KMS-11 (cell line): ENCODE measurements at regions not wholly inside any gene's neighbourhood (a gene's known extent, or its start where the extent isn't known, plus 50 kb on each side); places are given as distances from the start of the nearest gene placed in this dataset.

Source experiments
- H2AFZ ChIP-seq: fragments of 200-600 bp; sonication (generic); 2 replicates; pipeline ENCODE4 v1.6.1; 2016; ENCODE audit warnings: antibody characterized with exemption, mixed run types, low read depth
- H3K27ac ChIP-seq: fragments of 200-600 bp; sonication (generic); 2 replicates; pipeline ENCODE4 v1.6.1; 2016; ENCODE audit warnings: mild to moderate bottlenecking, mixed run types
- H3K27me3 ChIP-seq: fragments of 200-600 bp; sonication (generic); 2 replicates; pipeline ENCODE4 v1.6.1; 2017; ENCODE audit warnings: mild to moderate bottlenecking, low read depth, mixed run types, moderate library complexity; ENCODE audit not compliant: insufficient read depth
- H3K36me3 ChIP-seq: fragments of 200-600 bp; sonication (generic); 2 replicates; pipeline ENCODE4 v1.6.1; 2017; ENCODE audit warnings: mild to moderate bottlenecking, mixed run types; ENCODE audit not compliant: insufficient read depth
- H3K4me1 ChIP-seq: fragments of 200-600 bp; sonication (generic); 2 replicates; pipeline ENCODE4 v1.6.1; 2016; ENCODE audit warnings: mild to moderate bottlenecking, low read depth, mixed run types; ENCODE audit not compliant: poor library complexity, severe bottlenecking
- H3K4me2 ChIP-seq: fragments of 200-600 bp; sonication (generic); 2 replicates; pipeline ENCODE4 v1.7.0; 2016; ENCODE audit warnings: mild to moderate bottlenecking, mixed run types
- H3K4me3 ChIP-seq: fragments of 200-600 bp; sonication (generic); IDR thresholded peaks from 2 replicates; pipeline ENCODE4 v1.6.1; 2017; ENCODE audit warnings: low read depth, low read length, mixed read lengths; ENCODE audit not compliant: insufficient read depth
- H3K79me2 ChIP-seq: fragments of 200-600 bp; sonication (generic); 2 replicates; pipeline ENCODE4 v1.6.1; 2016; ENCODE audit warnings: low read depth, mixed run types; ENCODE audit not compliant: insufficient read depth
- H3K9ac ChIP-seq: fragments of 200-600 bp; sonication (generic); 2 replicates; pipeline ENCODE4 v1.6.1; 2016; ENCODE audit warnings: mild to moderate bottlenecking, mixed run types
- H4K20me1 ChIP-seq: fragments of 200-600 bp; sonication (generic); 2 replicates; pipeline ENCODE4 v1.6.1; 2016; ENCODE audit warnings: mild to moderate bottlenecking, mixed run types; ENCODE audit not compliant: insufficient read depth
- TF ChIP-seq, protein P1 (sequence below): fragments of 200-600 bp; sonication (generic); conservative IDR thresholded peaks from 2 replicates; pipeline ENCODE4 v1.6.1; 2017; ENCODE audit warnings: low read depth, mild to moderate bottlenecking, antibody characterized with exemption, low read length, moderate library complexity, mixed read lengths

DNA sequence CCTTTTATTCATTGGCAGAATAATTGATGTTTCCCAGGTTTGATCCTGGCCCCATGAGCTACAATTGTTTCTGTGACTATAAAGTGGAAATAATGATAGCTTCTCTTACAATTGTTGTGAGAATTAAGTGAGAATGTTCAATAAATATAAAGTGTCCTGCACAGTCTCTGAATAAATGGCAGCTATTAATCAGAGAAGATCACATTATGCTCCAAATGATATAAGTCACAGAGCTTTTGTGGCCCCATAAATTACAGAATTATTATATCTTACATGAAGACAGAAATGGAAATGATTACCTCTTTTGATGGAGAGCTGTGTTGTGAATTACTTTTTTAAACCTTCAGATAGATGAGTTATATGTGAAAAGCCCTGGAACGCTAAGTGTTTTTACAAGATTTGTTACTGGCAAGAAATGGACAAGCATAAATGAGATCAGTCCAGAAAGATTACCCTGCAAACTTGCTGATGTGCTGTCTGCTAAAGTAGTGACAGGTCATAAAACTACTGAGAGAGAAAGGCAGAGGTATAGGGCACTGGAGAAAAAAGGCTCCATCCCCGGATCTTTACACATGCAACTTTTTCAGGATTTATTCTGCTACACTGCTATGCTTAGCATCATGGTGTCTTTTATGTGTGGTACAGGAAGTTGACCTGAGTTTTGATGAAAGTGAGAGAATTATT, 750.9 kb upstream of the GOT2 start:
- TF ChIP-seq, protein P1, sequence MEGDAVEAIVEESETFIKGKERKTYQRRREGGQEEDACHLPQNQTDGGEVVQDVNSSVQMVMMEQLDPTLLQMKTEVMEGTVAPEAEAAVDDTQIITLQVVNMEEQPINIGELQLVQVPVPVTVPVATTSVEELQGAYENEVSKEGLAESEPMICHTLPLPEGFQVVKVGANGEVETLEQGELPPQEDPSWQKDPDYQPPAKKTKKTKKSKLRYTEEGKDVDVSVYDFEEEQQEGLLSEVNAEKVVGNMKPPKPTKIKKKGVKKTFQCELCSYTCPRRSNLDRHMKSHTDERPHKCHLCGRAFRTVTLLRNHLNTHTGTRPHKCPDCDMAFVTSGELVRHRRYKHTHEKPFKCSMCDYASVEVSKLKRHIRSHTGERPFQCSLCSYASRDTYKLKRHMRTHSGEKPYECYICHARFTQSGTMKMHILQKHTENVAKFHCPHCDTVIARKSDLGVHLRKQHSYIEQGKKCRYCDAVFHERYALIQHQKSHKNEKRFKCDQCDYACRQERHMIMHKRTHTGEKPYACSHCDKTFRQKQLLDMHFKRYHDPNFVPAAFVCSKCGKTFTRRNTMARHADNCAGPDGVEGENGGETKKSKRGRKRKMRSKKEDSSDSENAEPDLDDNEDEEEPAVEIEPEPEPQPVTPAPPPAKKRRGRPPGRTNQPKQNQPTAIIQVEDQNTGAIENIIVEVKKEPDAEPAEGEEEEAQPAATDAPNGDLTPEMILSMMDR: no peak
- H3K4me3 ChIP-seq: no peak overlapping the region
- no peaks in the 10 kb centered on the region for H3K27me3 ChIP-seq
- H3K27ac ChIP-seq: no peak overlapping the region
- H3K4me2 ChIP-seq: no peak overlapping the region
- no peaks in the 10 kb centered on the region for H4K20me1 ChIP-seq
- no peaks in the 10 kb centered on the region for H3K36me3 ChIP-seq
- H2AFZ ChIP-seq: no peak overlapping the region
- no peaks in the 10 kb centered on the region for H3K79me2 ChIP-seq
- H3K9ac ChIP-seq: no peak overlapping the region
- H3K4me1 ChIP-seq: no peaks in the 10 kb centered on the region

DNA sequence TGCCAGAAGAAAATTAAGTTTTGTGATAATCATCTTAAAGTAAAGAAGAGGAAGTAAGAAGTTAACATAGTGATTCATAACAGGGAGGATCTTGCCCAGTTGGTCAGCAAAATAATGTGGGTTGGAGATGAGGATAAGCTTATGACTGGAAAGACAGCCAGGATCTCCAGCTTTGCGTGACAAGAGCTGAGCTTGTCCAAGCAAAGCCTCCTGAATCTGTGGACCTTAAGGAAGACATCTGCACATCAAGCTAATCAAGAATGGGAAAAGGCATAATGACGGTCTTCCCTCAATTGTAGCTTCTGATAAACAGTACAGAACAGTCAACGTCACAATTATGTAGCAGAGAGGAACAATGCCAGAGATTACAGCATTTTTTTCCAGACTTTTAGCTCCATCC, 744.7 kb upstream of the GOT2 start:
- H3K4me3 ChIP-seq: no peak overlapping the region
- no peak overlapping the region for H2AFZ ChIP-seq
- no peaks in the 10 kb centered on the region for H3K27me3 ChIP-seq
- TF ChIP-seq, protein P1: no peak
- H3K79me2 ChIP-seq: no peaks in the 10 kb centered on the region
- H3K4me1 ChIP-seq: no peaks in the 10 kb centered on the region
- H4K20me1 ChIP-seq: no peaks in the 10 kb centered on the region
- no peaks in the 10 kb centered on the region for H3K36me3 ChIP-seq
- H3K4me2 ChIP-seq: no peak overlapping the region
- no peak overlapping the region for H3K27ac ChIP-seq
- H3K9ac ChIP-seq: no peak overlapping the region

DNA sequence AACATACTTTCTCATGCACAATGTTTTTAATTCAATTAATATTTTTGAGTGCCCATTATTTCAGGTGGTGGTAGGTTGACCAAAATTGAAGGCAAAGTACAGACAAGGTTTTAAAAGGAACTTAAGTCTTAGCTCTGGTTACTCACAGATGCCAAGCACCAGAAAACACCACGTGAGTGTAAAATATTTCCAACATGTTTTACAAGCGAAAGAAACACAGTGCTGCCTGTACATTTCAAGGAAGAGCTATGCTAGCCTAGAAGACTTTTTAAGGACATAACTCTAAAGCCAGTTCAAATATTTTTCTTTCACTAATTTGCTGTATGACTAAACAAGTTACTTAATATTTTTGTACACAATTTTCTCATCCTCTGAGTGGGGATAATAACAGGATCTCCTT, 736.4 kb upstream of the GOT2 start:
- TF ChIP-seq, protein P1: no peak
- no peak overlapping the region for H2AFZ ChIP-seq

DNA sequence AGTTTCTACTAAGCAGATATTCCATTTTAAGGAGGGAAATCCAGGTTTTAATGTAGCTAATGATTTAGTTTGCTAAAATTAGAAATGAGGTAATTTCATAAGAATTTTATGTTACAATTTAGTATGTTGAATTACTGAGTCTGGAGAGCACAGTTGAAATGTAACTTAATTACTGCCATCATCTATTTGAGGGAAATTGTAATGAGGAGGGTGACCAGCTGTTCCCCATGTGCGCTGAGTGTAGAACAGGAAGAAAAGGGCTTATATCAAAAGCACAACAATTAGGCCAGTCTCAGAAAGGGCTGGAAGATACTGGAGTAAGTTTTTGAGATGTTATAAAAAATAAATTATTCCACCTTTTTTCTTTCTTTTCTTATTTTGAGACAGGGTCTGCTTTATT, 735.1 kb upstream of the GOT2 start:
- Histone ChIP-seq H3K4me1 (no peaks in the 10 kb centered on the region), H2AFZ (no peak overlapping the region), H3K9ac (no peak overlapping the region), H3K4me3 (no peak overlapping the region), H3K4me2 (no peak overlapping the region), H3K27ac (no peak overlapping the region), H3K36me3 (no peaks in the 10 kb centered on the region), H3K79me2 (no peaks in the 10 kb centered on the region), H3K27me3 (no peaks in the 10 kb centered on the region), H4K20me1 (no peaks in the 10 kb centered on the region)
- TF ChIP-seq, protein P1: no peak

More for the DNA sequence above, 736.4 kb upstream of the GOT2 start:
- no peaks in the 10 kb centered on the region for H3K36me3 ChIP-seq
- H3K4me2 ChIP-seq: no peak overlapping the region
- H3K27ac ChIP-seq: no peak overlapping the region
- no peaks in the 10 kb centered on the region for H3K79me2 ChIP-seq
- H4K20me1 ChIP-seq: no peaks in the 10 kb centered on the region
- H3K27me3 ChIP-seq: no peaks in the 10 kb centered on the region
- no peak overlapping the region for H3K9ac ChIP-seq
- no peak overlapping the region for H3K4me3 ChIP-seq
- H3K4me1 ChIP-seq: no peaks in the 10 kb centered on the region
